Umbilical cord (tissue), 1 donor: ENCODE measurements at regions not wholly inside any gene's neighbourhood (a gene's known extent, or its start where the extent isn't known, plus 50 kb on each side); places are given as distances from the start of the nearest gene placed in this dataset.
"Not testable (repeated sequence)": the region's sequence is repeated elsewhere in the genome, so short reads cannot be mapped to it uniquely, and the experiment has no call there.

Experiments
- DNase-seq: peaks from one replicate; pipeline ENCODE4 v3.0.0-alpha.2; 2015; ENCODE audit warnings: low spot score

DNA sequence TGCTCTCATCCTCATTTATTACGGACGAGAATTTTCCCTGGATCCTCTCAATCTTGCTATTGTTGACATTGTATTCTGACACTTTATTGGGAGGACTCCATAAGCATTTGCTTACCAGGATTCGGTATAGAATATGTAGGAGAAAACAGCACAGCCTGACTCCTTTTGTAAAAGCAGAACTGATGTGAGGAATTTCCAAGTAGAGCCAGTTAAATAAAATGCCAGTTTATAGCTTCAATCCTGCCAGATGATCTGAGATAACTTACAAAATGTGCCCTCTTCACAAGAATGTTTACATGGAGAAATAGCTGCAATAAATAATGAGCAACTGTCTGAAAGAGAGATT is 332.9 kb upstream of the PRICKLE1 start:
- peak; percentile 84 for DNase-seq

DNA sequence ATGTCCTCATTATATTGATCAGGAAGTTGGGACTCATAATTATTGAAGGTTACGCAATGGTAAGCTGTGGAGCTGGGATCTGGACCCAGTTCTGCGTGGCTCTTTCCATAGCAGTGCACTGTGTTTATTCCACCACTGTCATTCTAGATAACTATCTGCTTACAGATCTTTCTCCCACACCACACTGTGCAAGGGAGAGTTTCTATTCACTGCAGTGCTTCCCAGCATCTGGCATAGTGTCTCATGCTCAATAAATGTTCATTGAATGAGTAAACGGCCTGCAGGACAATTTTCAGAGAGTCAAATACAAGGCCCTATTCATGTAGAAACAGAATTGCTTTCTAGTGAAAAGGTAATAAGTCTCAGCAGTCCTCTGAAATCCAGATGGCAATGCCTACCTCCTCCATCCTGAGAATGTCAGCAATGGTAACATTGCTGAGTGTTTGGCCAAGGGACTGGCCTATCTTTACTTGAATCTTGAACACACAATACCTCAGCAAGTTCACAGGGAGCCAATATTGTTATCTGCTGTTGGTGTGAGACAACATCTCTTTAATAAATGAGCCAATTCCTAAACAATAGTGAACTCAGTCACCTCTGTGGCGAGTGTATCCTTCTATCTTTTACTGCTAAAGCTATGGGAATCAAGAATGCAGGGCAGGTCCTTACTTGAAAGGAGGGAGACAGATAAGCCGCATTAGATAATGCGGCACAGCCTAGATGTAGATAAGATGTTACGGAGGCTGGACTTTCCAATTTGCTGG is 332.4 kb upstream of the PRICKLE1 start:
- peak; percentile 54 for DNase-seq

DNA sequence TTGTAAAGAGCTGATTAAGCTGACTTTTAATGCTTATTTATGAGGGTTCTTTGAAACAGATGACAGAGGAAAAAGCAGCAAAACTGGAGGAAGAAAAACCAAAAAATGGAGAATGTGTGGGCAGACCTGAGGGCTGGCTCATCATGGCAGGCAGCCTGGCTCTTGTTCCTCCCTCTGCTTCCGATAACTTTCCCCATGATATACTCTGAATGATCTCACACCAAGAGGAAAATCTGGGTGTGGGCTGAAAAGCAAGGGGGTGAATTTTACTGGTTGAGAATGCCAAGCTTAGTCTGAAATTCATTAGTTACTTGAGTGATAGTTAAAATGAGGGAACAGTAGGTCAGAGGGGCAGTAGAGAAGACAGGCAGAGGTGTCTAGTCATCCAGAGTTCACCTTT is 330.1 kb upstream of the PRICKLE1 start:
- DNase-seq: no peak

DNA sequence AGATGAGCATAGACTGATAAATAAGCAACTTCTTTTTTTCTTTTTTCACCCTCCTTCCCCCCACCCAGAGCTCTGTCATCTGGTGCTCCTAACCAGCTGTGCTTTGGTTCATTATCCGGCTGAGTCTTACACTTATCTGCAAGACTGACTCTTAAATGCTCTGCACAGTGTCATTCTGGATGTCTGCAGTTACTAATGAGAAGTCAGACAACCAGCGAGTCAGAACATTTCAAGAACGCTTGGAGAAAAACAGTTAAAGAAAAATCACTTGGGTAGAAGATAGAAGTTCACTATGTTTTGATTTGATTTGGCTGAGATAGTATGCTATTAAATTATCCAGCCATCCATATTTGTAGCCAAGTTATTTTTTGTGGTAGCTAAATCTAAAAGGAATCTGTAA is 328.9 kb upstream of the PRICKLE1 start:
- DNase-seq: peak; percentile 96

DNA sequence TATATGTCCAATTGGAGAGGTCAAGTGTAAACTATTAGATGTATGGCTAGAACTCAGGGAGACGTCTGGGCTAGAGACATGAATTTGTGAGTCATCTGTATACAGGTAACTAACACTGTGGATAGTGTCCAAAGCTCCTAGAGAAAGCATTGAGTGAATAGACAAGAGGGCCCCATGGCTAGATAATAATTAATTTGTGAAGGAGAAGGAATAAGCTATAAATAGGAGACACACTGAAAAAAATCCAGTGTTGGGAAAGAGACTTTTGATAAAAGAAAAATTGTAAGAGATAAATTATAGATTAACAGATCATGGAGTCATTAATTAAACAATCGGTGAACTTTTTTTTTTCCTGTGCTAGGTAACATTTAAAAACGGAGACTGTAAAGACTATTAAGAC is 326.6 kb upstream of the PRICKLE1 start:
- DNase-seq: no peak

DNA sequence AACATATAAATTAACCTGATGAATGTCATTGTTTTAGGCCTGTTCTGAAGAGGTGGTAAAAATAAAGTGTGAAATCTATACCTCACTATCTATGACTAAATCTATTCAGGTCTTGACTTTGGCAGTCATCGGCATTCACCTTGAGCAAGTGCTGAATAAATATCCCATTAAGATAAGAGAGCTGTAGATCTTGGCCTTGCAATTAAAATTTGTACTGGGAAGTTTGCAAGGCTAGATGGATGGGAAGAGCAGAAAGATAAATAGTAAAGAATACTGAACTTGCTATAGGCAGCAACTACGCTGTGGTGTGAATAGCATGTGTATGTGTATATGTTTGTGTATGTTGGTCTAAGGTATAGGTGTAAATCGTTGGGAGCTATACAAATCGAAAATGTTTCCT is 325.9 kb upstream of the PRICKLE1 start:
- no peak for DNase-seq

DNA sequence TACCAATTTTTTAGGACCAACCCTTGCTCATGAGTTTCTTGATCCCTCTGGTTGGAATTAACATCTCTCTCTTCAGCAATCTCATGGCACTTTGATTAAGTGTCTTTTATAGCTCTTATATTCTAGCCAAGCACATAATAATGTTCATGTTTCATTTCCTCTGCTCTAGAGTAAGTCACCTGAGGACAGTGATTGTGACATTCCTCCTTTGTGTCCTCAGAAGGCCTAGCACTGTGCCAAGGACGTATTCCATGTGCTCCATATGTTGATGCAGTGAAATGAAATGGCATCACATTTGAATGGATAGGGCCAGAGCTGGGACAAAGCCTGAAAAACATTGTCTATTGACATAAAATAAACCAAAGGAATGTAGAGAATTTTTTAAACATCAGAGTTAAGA is 322.8 kb upstream of the PRICKLE1 start:
- no peak for DNase-seq

DNA sequence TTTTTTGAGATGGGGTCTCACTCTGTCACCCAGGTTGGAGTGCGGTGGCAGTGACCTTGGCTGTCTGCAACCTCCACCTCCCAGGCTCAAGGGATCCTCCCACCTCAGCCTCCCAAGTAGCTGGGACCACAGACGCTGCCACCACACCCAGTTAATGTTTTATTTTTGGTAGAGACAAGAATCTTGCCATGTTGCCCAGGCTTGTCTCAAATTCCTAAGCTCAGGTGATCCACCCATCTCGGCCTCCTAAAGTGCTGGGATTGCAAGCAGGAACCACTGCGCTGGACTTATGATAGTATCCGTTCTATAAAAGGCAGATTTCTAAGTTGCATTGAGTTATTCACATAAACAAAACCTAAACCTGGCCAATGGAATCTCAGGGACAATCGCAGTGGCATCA is 321.1 kb upstream of the PRICKLE1 start:
- no peak for DNase-seq

DNA sequence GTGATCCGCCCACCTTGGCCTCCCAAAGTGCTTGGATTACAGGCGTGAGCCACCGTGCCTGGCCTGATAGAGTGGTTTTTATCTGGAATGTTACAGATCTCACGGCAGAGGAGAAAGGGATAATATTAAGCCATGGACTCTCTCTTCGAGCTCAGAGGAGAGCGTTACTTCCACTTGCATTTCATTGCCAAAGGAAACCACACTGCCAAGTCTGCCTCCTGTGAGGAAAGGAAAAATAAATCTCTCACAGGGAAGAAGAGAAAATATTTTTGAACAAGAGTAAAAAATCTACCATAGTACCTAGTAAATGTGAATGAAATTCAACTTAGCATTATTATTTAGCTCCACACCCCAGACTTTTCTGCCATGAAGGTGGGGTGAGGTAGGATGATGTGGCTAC is 319.2 kb upstream of the PRICKLE1 start:
- DNase-seq: no peak

DNA sequence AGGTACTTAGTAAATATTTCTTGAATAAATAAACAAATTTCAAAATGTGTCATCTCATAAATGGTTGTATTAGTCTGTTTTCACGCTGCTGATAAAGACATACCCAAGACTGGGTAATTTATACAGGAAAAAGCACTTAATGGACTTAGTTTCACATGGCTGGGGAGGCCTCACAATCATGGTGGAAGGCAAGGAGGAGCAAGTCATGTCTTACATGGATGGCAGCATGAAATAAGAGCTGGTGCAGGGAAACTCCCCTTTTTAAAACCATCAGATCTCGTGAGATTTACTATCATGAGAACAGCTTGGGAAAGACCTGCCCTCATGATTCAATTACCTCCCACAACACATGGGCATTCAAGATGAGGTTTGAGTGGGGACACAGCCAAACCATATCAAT is 317.3 kb upstream of the PRICKLE1 start:
- DNase-seq: not testable (repeated sequence)

DNA sequence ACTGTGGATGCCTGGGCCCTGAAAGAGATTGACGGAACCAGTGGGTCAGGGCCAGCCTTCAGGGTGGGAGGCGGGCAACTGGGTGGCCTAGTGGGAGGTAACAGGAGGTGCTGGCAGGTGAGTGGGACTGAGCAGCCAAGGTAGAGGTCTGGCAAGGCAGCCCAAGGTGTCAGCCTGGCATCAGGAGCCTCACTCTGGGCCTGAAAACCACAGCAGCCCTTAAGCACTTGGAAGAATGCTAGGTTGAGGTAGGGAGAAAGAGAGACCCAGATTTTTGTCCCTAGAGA is 315.8 kb upstream of the PRICKLE1 start:
- no peak for DNase-seq

DNA sequence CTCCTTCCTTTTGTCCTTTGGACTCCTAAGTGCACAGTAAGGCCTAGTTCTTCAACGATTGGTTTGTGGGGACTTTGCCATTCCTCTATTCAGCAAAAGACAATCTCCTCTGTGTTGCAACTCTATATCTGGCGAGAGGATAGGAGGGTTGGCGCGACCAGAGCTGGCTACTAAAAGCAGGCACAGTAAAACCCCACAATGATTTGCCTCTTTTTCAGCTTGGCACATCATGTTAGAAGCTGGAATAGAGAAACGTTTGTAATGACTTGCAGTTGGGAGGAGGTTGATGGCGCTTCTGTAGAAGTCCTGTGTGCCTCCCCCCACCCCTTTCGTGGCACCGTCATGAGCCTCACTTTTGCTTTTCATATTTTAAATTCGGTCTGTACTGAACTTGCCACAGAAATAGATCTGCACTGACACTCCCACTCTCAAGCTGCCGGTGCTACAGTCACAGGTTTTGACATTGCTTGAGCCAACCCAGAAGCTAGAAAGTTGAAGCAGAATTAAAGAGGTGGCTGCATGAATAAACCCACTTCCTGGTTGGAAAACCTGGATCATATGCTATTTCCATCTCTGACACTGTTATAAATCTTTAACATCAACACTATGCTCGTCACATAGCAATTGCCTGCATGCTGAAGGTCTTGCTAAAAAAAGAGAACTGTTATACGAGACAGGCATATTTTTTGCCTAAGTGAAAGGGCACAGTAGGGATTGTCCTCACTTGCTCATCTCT is 315.3 kb upstream of the PRICKLE1 start:
- peak; percentile 36 for DNase-seq

DNA sequence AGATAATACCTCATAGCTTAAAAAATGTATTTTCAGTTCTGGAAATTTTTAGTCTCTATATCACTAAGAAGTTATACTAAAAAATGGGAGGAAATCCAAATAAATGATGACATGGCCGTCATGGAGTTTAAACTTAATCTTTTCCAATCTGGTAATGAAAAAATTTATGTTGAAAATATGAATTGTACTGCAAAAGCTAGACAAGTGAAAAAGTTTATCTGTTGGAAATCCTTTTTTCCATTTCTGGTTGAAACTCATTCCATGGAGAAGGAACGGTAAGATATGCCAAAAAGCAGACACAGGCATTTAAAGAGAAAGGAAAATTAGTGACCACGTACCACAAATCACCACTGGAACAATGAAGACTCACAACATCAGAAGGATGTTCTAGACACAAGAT is 314.2 kb upstream of the PRICKLE1 start:
- DNase-seq: peak; percentile 73

DNA sequence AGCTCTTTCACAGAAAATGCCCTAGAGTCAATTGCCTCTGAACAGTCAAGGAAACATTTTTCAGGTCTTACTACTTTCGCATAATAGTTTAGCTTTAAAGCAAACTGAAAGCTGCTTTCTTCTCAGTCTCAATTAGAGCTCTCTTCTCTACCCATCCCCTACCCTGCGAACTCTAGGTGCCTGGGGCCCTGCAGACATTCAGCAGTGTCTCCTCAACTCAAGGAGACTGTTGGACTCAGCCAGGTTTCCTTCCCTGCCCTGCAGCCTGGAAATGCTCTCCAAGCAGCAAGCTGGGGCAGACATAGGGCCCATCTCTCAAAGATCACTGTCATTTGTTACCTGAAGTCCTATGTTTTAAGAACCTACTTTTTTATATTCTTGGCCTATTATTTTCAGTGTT is 312.5 kb upstream of the PRICKLE1 start:
- DNase-seq: no peak

DNA sequence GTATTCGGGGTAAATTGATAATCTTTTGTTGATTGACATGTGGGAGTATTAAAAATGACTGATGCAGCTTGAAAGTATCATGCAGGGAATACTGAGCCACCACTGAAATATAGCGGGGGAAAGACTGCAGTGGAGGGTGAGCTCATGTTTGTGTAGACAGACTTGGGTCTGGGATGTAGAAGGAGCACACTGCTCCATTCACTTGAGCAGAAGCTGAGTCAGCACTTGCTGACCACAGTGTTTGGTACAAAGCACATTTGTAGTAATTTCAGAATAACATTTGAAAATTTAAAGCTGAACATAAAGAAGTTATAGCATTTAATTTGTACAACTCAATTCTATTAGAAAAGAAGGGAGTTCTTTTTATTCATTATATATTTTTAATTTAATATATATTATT is 304.3 kb upstream of the PRICKLE1 start:
- no peak for DNase-seq

DNA sequence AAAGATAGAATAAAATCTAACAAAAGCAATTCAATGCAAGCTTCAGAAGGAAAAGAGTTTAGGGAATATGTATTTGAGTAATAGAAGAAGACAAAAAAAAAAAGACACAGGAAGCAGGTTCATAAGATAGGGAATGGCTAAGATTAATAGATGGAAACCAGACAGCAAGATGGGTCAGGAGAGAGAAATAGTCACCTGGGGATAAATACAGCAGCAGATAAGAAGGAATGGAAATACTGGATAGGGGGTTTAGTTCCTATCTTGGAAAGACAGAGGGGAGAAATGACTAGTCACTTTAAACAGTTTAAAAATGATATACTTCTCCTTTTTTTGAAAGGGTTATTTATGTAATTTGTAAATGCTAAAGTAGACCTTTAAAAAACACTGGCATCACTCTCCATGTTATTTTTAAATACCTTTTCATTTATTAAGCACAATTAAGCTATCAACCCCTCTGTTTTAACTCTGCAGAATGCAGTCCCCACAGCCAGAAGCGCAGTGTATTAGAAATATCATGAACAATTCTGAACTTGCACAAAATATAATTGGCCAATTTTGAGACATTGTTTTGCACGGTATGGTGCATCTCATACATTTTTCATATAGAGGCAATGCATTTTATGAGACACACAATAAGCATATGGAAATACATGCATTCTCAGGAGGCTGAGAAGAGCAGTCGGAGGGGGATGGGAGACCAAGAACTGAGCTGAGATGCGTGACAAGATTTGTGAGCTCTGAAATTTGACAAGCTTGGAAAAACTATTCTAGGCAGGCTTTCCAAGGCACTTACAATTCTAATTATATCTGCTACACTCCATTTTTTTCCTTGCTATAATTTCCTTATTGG is 303.4 kb upstream of the PRICKLE1 start:
- no peak for DNase-seq

DNA sequence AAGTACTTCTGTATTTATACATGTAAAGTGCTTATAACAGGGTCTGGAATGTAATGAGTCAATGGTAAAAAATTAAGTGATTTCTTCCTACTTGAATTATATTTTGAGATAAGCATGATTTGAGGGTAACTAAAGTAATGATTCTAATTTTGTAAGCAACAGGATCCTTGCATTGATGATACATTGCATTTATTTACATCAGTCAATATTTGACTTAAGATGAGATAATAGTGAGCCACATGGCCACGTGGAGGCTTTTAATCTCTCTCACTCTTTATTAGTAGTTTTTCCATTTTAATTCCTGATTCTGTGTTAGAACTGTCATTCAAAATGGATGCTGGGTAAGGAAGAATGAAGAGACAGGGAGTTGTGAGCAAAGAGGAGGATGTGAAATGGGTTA is 298.1 kb upstream of the PRICKLE1 start:
- no peak for DNase-seq

DNA sequence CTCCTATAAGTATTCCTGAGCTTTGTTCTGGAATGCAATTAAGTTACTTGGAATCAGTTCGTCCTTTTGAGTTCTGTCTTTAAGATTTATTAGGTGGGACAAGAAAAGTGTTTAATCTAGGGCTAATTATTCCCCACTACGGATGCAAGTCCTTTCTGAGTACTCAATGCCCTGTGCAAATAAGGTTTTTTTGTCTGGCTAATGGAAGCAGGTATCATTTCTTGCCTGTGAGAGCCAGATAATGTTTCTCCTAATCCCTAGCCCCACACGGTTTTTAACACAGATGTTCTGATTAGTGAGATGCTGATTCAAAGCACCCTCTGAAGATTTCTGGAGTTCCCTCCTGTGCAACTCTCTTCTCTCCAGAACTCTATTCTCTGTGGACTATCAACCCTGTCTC is 296.6 kb upstream of the PRICKLE1 start:
- DNase-seq: no peak

DNA sequence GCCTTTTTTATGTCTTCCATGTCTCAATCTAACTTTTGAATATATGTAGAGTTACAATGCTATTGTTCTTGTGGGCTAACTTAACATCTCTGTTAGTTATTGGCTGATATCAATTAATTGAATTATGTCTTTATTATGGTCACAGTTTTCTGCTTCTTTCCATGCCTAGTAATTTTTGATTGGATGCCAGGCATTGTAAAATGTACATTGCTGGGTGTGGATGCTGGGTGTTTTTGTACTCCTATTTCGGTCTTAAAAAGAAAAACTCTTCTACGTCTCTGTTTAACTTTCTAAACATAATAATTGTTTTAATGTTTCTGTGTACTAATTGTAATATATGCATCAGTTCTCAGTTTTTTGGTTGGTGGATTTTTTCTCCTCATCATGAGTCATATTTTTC is 296.1 kb upstream of the PRICKLE1 start:
- no peak for DNase-seq

DNA sequence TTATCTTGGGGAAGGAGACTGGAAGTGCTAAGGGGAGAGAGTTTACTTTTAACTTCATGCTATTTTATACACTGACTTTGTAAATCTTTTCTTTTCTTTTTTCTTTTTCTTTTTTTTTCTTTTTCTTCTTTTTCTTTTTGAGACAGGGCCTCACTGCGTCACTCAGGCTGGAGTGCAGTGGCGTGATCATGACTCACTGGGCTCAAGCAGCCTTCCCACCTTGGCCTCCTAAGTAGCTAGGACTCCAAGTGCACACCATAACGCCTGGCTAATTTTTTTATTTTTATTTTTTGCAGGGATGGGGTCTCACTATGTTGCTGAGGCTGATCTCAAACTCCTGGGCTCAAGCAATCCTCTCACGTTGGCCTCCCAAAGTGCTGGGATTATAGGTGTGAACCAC is 294.6 kb upstream of the PRICKLE1 start:
- no peak for DNase-seq

DNA sequence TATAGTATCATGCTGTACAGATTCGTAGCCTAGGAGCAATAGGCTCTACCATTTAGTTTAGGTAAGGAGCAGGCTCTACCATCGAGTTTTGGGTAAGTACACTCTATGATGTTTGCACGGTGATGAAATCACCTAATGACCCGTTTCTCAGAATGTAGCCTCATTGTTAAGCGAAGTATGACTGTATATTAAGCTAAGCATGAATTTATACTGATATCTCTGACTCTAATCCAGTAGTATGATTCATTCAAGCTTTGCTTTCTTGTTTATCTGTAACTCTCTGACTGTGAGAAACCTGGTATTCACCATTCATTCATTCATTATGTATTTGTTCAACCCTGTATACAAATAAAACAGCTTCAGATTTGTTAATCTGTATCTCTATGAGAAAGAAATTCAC is 283.9 kb upstream of the PRICKLE1 start:
- peak; percentile 20 for DNase-seq

DNA sequence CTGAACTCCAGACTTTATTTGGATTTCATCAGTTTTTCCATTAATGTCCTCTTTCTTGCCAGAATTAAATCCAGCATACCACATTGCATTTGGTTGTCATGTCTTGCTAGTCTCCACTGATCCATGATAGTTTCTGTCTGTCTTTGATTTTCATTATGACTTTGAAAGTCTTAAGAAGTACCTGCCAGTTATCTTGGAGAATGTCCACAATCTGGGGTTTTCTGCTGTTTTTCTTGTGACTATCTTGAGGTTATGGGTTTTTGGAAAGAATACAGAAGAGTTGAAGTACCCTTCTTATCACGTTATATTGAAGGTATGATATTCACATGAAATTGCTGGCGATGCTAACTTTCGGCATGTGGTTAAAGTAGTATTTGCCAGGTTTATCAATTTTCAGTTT is 282.3 kb upstream of the PRICKLE1 start:
- DNase-seq: no peak

DNA sequence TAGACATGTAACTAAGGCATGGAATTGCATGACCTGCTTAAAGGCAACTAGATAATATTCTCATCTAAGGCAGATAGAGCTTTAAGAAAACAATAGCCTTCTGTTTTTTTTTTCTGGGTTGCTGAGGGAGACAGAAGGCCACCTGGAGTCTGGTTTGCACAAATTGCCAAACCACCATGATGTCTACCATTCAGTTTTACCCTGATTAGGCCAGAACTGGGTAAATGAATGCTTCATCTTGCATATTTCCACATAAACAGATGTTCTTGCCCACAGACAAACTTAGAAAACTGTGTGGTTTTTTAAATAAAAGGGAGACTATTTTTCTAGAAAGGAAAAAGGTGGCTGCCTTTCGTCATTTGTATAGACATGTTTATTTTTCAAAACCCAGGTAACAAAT is 278.7 kb upstream of the PRICKLE1 start:
- no peak for DNase-seq
